ENCODE measurements at regions not wholly inside any gene's neighbourhood (a gene's known extent, or its start where the extent isn't known, plus 50 kb on each side); places are given as distances from the start of the nearest gene placed in this dataset.

GRCh38 chr12:124707316-124707715 is 139.9 kb upstream of the NCOR2 start:
- H3K27me3 ChIP-seq (ENCODE audit: control insufficient read depth, insufficient read depth, low read length), result no peaks in the 10 kb centered on the region
- TF ChIP-seq, protein P1, sequence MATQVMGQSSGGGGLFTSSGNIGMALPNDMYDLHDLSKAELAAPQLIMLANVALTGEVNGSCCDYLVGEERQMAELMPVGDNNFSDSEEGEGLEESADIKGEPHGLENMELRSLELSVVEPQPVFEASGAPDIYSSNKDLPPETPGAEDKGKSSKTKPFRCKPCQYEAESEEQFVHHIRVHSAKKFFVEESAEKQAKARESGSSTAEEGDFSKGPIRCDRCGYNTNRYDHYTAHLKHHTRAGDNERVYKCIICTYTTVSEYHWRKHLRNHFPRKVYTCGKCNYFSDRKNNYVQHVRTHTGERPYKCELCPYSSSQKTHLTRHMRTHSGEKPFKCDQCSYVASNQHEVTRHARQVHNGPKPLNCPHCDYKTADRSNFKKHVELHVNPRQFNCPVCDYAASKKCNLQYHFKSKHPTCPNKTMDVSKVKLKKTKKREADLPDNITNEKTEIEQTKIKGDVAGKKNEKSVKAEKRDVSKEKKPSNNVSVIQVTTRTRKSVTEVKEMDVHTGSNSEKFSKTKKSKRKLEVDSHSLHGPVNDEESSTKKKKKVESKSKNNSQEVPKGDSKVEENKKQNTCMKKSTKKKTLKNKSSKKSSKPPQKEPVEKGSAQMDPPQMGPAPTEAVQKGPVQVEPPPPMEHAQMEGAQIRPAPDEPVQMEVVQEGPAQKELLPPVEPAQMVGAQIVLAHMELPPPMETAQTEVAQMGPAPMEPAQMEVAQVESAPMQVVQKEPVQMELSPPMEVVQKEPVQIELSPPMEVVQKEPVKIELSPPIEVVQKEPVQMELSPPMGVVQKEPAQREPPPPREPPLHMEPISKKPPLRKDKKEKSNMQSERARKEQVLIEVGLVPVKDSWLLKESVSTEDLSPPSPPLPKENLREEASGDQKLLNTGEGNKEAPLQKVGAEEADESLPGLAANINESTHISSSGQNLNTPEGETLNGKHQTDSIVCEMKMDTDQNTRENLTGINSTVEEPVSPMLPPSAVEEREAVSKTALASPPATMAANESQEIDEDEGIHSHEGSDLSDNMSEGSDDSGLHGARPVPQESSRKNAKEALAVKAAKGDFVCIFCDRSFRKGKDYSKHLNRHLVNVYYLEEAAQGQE (IDR thresholded peaks at IDR 0.05; ENCODE audit: insufficient read depth in 1 of 2, low read depth in 2 of 2, low read length in 1 of 2), result no peak
- TF ChIP-seq SIN3A (IDR thresholded peaks at IDR 0.05; ENCODE audit: borderline replicate concordance, insufficient read depth, low read depth, low read length), result no peak
- no peak for TF ChIP-seq POLR2AphosphoS5 (IDR thresholded peaks at IDR 0.05; ENCODE audit: low read depth, low read length)
- CTCF ChIA-PET, result no interaction called here
- intact Hi-C loops (cut with micrococcal nuclease; ENCODE audit: unreplicated experiment) (no loop called here), in situ Hi-C loops (cut with HindIII; ENCODE audit: low pct_unique_long_range_greater_than_20kb, low sequenced_read_pairs) (no loop called here)
- ATAC-seq (no peak), DNase-seq (ENCODE audit: low read depth, low spot score) (no peak)
- no peaks in the 10 kb centered on the region for H3K36me3 ChIP-seq (ENCODE audit: control insufficient read depth, insufficient read depth, low read length)
- no TSS peak for BruUV-seq (replicated peaks)
- POLR2A ChIA-PET, result no interaction called here
- H3K4me3 ChIP-seq (ENCODE audit: low read depth in 2 of 2, low read length in 2 of 2), result no peak overlapping the region
- H3K27ac ChIP-seq (ENCODE audit: low read length), result no peak overlapping the region
- peaks cover 4% of the 10 kb centered on the region for H3K4me1 ChIP-seq (ENCODE audit: control insufficient read depth, insufficient read depth, low read length)
- H3K9me3 ChIP-seq (ENCODE audit: control insufficient read depth, insufficient read depth, low read depth, low read length), result peaks cover 5% of the 10 kb centered on the region; the same call in 1 of the 2 replicates

DNA sequence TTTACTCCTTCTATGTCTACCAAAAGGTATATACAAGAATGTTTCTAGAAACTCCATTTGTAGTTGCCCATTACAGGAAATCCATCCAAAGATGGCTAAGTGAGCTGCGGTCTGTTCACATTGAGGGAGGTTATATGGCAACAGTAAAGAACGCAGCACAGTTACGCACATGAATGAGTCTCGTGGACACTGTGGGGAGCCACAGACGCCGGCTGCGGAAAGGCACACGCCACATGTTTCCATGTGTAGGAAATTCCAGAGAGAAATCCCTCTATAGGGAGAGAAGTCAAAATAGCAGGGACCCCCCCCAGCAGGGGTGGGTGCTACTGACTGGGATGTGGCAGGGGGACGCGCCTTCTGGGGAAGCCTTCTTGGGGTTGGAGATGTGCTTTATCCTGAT is 139.0 kb upstream of the NCOR2 start:
- peaks cover 4% of the 10 kb centered on the region for H3K4me1 ChIP-seq (ENCODE audit: control insufficient read depth, insufficient read depth, low read length)
- H3K4me3 ChIP-seq (ENCODE audit: low read depth in 2 of 2, low read length in 2 of 2), result no peak overlapping the region
- POLR2A ChIA-PET, result no interaction called here
- ATAC-seq (no peak), DNase-seq (ENCODE audit: low read depth, low spot score) (no peak)
- intact Hi-C loops (cut with micrococcal nuclease; ENCODE audit: unreplicated experiment), result no loop called here
- TF ChIP-seq POLR2AphosphoS5 (IDR thresholded peaks at IDR 0.05; ENCODE audit: low read depth, low read length), result no peak
- TF ChIP-seq CTCF (IDR thresholded peaks at IDR 0.05), result no peak
- TF ChIP-seq TCF7L2 (IDR thresholded peaks at IDR 0.05; ENCODE audit: low read depth, low read length), result no peak
- TF ChIP-seq SIN3A (IDR thresholded peaks at IDR 0.05; ENCODE audit: borderline replicate concordance, insufficient read depth, low read depth, low read length), result no peak
- TF ChIP-seq, protein P1 (IDR thresholded peaks at IDR 0.05; ENCODE audit: insufficient read depth in 1 of 2, low read depth in 2 of 2, low read length in 1 of 2), result no peak
- H3K27ac ChIP-seq (ENCODE audit: low read length), result no peak overlapping the region
- H3K36me3 ChIP-seq (ENCODE audit: control insufficient read depth, insufficient read depth, low read length), result no peaks in the 10 kb centered on the region
- H3K27me3 ChIP-seq (ENCODE audit: control insufficient read depth, insufficient read depth, low read length), result no peaks in the 10 kb centered on the region
- H3K9me3 ChIP-seq (ENCODE audit: control insufficient read depth, insufficient read depth, low read depth, low read length), result peaks cover 5% of the 10 kb centered on the region; the same call in 1 of the 2 replicates
- in situ Hi-C loops (cut with HindIII; ENCODE audit: low pct_unique_long_range_greater_than_20kb, low sequenced_read_pairs), result no loop called here
- CTCF ChIA-PET, result no interaction called here
- no TSS peak for BruUV-seq (replicated peaks)

Measured in Panc1 (cell line).